Hepatocyte (in vitro differentiated cells): ENCODE measurements at regions not wholly inside any gene's neighbourhood (a gene's known extent, or its start where the extent isn't known, plus 50 kb on each side); places are given as distances from the start of the nearest gene placed in this dataset.
"Not testable (repeated sequence)": the region's sequence is repeated elsewhere in the genome, so short reads cannot be mapped to it uniquely, and the experiment has no call there.

ENCODE experiments used
- DNase-seq: peaks from one replicate; pipeline ENCODE4 v3.0.0-alpha.2; 2016; ENCODE audit warnings: low spot score
- H2AFZ ChIP-seq: fragments of 200-600 bp; sonication (generic); 2 replicates; pipeline ENCODE4 v1.6.0; 2016; ENCODE audit warnings: antibody characterized with exemption, mild to moderate bottlenecking
- H3K27ac ChIP-seq: fragments of 200-600 bp; sonication (generic); 2 replicates; pipeline ENCODE4 v1.5.1; 2016; ENCODE audit warnings: mild to moderate bottlenecking
- H3K27me3 ChIP-seq: fragments of 200-600 bp; sonication (generic); 2 replicates; pipeline ENCODE4 v1.6.1; 2016
- H3K36me3 ChIP-seq: fragments of 200-600 bp; sonication (generic); replicated peaks from 2 replicates; pipeline ENCODE4 v1.5.1; 2016; ENCODE audit warnings: low read depth; ENCODE audit not compliant: insufficient read depth
- H3K4me1 ChIP-seq: fragments of 200-600 bp; sonication (generic); 2 replicates; pipeline ENCODE4 v1.5.1; 2016; ENCODE audit warnings: mild to moderate bottlenecking, moderate library complexity; ENCODE audit not compliant: insufficient read depth
- H3K4me2 ChIP-seq: fragments of 200-600 bp; sonication (generic); 2 replicates; pipeline ENCODE4 v1.6.0; 2016
- H3K4me3 ChIP-seq: fragments of 200-600 bp; sonication (generic); 2 replicates; pipeline ENCODE4 v1.5.1; 2016; ENCODE audit warnings: mild to moderate bottlenecking
- H3K79me2 ChIP-seq: fragments of 200-600 bp; sonication (generic); 2 replicates; pipeline ENCODE4 v1.6.0; 2017; ENCODE audit warnings: mild to moderate bottlenecking
- H3K9me2 ChIP-seq: fragments of 200-600 bp; sonication (generic); replicated peaks from 2 replicates; pipeline ENCODE4 v1.6.0; 2017; ENCODE audit warnings: mild to moderate bottlenecking; ENCODE audit not compliant: insufficient read depth
- H3K9me3 ChIP-seq: fragments of 200-600 bp; sonication (generic); 2 replicates; pipeline ENCODE4 v1.5.1; 2016; ENCODE audit warnings: low read depth, mild to moderate bottlenecking
- H4K20me1 ChIP-seq: fragments of 200-600 bp; sonication (generic); 2 replicates; pipeline ENCODE4 v1.6.0; 2016; ENCODE audit warnings: mild to moderate bottlenecking; ENCODE audit not compliant: insufficient read depth, poor library complexity, severe bottlenecking
- EZH2 ChIP-seq: fragments of 200-600 bp; sonication (generic); IDR thresholded peaks from 2 replicates; pipeline ENCODE4 v1.6.1; 2016; ENCODE audit warnings: antibody characterized with exemption, mild to moderate bottlenecking, borderline replicate concordance
- EZH2phosphoT487 ChIP-seq: fragments of 200-600 bp; sonication (generic); IDR thresholded peaks from one replicate; pipeline ENCODE4 v1.6.1; 2018; ENCODE audit warnings: antibody characterized with exemption, mild to moderate bottlenecking, low read depth, moderate library complexity; ENCODE audit not compliant: unreplicated experiment, severe bottlenecking
- WGBS: methylation state at CpG from one replicate; pipeline ENCODE4 v1.1.6; 2016; ENCODE audit warnings: low lambda C conversion rate; ENCODE audit errors: missing lambda C conversion rate; 5-methylcytosine and 5-hydroxymethylcytosine counted together
- TF ChIP-seq, protein P1 (sequence below): fragments of 200-600 bp; sonication (generic); IDR thresholded peaks from 2 replicates; pipeline ENCODE4 v1.5.1; 2016; ENCODE audit warnings: antibody characterized with exemption, mild to moderate bottlenecking; ENCODE audit not compliant: poor library complexity

DNA sequence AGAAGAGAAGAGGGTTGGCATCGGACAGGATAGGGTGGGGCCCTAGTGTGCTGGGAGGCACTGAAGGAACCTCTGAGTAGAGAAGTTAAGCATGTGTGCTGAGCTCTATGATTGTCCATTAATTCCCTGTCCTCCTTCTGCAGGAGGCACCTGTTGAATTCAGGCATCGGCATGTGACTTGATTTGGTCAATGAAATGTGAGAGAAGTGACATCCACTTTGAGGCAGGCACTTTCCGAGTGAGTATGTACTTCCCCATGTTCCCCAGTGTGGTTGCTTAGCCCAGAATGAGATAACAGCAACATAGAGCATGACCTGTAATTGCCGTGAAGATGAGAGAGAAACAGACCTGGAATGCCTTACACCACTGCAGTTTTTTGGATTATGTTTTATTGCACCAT lies 224.8 kb downstream of the RPLP1 start:
- Histone ChIP-seq H3K79me2 (no peaks in the 10 kb centered on the region), H3K9me2 (no peaks in the 10 kb centered on the region), H3K27me3 (peaks cover 18% of the 10 kb centered on the region), H3K36me3 (no peaks in the 10 kb centered on the region), H3K27ac (no peak overlapping the region), H3K9me3 (no peaks in the 10 kb centered on the region), H4K20me1 (no peaks in the 10 kb centered on the region), H3K4me3 (no peak overlapping the region), H3K4me2 (no peak overlapping the region), H2AFZ (no peak overlapping the region), H3K4me1 (no peaks in the 10 kb centered on the region)
- 79% methylated on average over 4 of the region's 4 CpGs for WGBS
- TF ChIP-seq, protein P1, sequence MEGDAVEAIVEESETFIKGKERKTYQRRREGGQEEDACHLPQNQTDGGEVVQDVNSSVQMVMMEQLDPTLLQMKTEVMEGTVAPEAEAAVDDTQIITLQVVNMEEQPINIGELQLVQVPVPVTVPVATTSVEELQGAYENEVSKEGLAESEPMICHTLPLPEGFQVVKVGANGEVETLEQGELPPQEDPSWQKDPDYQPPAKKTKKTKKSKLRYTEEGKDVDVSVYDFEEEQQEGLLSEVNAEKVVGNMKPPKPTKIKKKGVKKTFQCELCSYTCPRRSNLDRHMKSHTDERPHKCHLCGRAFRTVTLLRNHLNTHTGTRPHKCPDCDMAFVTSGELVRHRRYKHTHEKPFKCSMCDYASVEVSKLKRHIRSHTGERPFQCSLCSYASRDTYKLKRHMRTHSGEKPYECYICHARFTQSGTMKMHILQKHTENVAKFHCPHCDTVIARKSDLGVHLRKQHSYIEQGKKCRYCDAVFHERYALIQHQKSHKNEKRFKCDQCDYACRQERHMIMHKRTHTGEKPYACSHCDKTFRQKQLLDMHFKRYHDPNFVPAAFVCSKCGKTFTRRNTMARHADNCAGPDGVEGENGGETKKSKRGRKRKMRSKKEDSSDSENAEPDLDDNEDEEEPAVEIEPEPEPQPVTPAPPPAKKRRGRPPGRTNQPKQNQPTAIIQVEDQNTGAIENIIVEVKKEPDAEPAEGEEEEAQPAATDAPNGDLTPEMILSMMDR: no peak
- TF ChIP-seq EZH2 (no peak), EZH2phosphoT487 (no peak)
- no peak for DNase-seq

DNA sequence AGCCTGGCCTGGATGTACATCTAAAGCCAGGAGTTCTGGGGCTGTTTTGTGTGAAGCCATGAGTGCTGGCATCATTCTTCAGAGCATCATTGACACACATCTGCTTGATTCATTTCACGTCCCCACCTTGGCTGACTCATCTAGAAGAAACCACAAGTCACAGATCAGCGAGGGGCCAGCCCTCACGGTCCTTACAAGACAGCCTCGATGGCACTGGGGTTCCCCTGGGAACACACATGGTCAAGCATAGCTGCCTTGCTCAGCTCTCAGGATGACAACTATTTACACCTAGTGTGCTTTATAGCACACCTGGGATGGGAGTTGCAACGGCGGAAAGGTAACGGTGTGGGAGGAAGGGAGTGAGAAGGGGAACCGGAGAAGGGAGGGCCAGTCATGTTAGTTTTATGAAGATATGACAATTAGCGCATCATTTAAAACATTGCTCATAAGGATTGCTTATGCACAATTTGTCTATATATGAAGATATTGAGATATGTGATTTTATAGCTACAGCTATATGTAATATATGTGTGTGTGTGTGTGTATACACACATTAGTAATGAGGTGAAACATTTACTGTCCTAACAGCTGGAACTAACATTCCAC lies 227.1 kb downstream of the RPLP1 start:
- no peak overlapping the region for H3K4me3 ChIP-seq
- H3K36me3 ChIP-seq: no peaks in the 10 kb centered on the region
- H3K4me1 ChIP-seq: no peaks in the 10 kb centered on the region
- H3K27ac ChIP-seq: no peak overlapping the region
- no peak for DNase-seq
- no peaks in the 10 kb centered on the region for H4K20me1 ChIP-seq
- H3K4me2 ChIP-seq: no peak overlapping the region
- 94% methylated on average over 9 of the region's 9 CpGs for WGBS
- no peaks in the 10 kb centered on the region for H3K79me2 ChIP-seq
- TF ChIP-seq, protein P1: no peak
- TF ChIP-seq EZH2: no peak
- no peak for TF ChIP-seq EZH2phosphoT487
- no peaks in the 10 kb centered on the region for H3K9me2 ChIP-seq
- no peak overlapping the region for H2AFZ ChIP-seq
- H3K9me3 ChIP-seq: no peaks in the 10 kb centered on the region
- peaks cover 10% of the 10 kb centered on the region for H3K27me3 ChIP-seq

GRCh38 chr15:69684823-69685222 lies 232.2 kb downstream of the RPLP1 start:
- H3K9me2 ChIP-seq, DNase-seq, H3K4me1 ChIP-seq, H3K4me2 ChIP-seq, H3K9me3 ChIP-seq, H3K79me2 ChIP-seq, H3K4me3 ChIP-seq, H3K27ac ChIP-seq, H2AFZ ChIP-seq, H4K20me1 ChIP-seq, H3K27me3 ChIP-seq, H3K36me3 ChIP-seq: not testable (repeated sequence)
- WGBS: 86% methylated on average over 4 of the region's 4 CpGs

DNA sequence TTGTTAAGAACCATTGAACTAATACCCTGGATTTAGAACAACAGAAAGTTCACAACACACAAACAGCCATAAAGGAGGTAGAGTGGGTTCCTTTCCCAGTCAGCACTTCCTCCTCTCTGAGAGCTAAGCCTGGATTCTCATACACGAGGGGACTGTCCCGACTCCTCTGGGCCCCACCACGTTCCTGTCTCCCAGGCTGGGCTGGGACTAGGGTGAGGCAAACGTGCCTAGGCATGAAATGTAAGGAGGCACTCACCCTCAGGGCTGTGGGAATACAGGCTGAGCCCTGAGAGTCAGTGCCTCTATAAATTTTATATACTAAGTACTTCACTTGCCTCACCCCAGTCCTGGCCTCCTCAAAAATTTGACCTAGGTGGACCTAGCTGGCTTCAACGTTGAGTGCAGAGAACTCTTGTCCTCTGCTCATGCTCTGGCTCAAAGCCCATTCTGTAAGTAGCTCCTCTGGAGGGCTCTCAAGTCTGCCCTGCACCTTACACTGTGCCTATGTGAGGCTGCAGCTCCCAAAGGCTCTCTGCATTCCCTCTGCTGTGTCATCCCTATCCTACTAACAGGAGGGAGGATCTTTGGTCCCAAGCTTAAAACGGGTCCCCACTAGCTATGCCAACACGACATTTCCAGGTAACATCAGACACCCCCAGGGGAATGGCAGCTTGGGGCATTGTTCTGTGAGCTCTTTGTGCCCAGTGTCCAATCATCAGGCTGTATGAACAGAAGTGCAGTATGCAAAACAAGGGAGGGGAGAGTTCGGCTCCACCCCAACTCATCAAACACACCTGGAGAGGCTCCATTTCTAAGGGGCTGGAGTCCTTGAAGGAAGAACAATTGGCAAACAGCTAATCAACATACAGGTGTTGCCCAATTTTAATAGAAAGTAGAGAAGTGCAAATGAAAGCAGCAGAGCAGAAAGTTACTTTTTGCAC lies 233.2 kb downstream of the RPLP1 start:
- DNase-seq: no peak
- Histone ChIP-seq H3K27me3 (no peaks in the 10 kb centered on the region), H4K20me1 (no peaks in the 10 kb centered on the region), H3K9me3 (no peaks in the 10 kb centered on the region), H3K4me3 (no peak overlapping the region), H3K36me3 (no peaks in the 10 kb centered on the region), H3K4me2 (no peak overlapping the region), H3K79me2 (no peaks in the 10 kb centered on the region), H3K4me1 (no peaks in the 10 kb centered on the region), H2AFZ (no peak overlapping the region), H3K9me2 (no peaks in the 10 kb centered on the region), H3K27ac (no peak overlapping the region)
- TF ChIP-seq EZH2phosphoT487 (no peak), EZH2 (no peak)
- TF ChIP-seq, protein P1: no peak
- 84% methylated on average over 8 of the region's 8 CpGs for WGBS
